ENCODE measurements at regions not wholly inside any gene's neighbourhood (a gene's known extent, or its start where the extent isn't known, plus 50 kb on each side); places are given as distances from the start of the nearest gene placed in this dataset.

- intact Hi-C loops (cut with DNase I), result no loop called here
- ATAC-seq, result no peak
- no peak for DNase-seq (ENCODE audit: low spot score)
These were observed 395.2 kb upstream of the ARGLU1 start for GRCh38 chr13:106963151-106963550.

- intact Hi-C loops (cut with DNase I), result no loop called here
These were observed 393.7 kb upstream of the ARGLU1 start for GRCh38 chr13:106961651-106962050.

GRCh38 chr13:106961216-106961615, 393.3 kb upstream of the ARGLU1 start:
- DNase-seq (ENCODE audit: low spot score), result no peak
- no peak for ATAC-seq
- intact Hi-C loops (cut with DNase I), result no loop called here

More at GRCh38 chr13:106961651-106962050, 393.7 kb upstream of the ARGLU1 start:
- no peak for ATAC-seq
- no peak for DNase-seq (ENCODE audit: low spot score)

- no peak for ATAC-seq
These were observed 390.7 kb upstream of the ARGLU1 start for GRCh38 chr13:106958621-106959048.

GRCh38 chr13:106942563-106942962, 374.6 kb upstream of the ARGLU1 start:
- no peak for ATAC-seq
- intact Hi-C loops (cut with DNase I), result no loop called here
- no peak for DNase-seq (ENCODE audit: low spot score)

More at GRCh38 chr13:106958621-106959048, 390.7 kb upstream of the ARGLU1 start:
- intact Hi-C loops (cut with DNase I), result no loop called here
- DNase-seq (ENCODE audit: low spot score), result no peak

- ATAC-seq (no peak), DNase-seq (ENCODE audit: low spot score) (no peak)
- intact Hi-C loops (cut with DNase I), result no loop called here
These were observed 373.8 kb upstream of the ARGLU1 start for GRCh38 chr13:106941779-106942178.

- ATAC-seq (no peak), DNase-seq (ENCODE audit: low spot score) (no peak)
- intact Hi-C loops (cut with DNase I), result no loop called here
These were observed 359.5 kb upstream of the ARGLU1 start for GRCh38 chr13:106927421-106927820.

GRCh38 chr13:106922384-106922783, 354.4 kb upstream of the ARGLU1 start:
- no peak for ATAC-seq
- no peak for DNase-seq (ENCODE audit: low spot score)
- intact Hi-C loops (cut with DNase I), result no loop called here

- DNase-seq (ENCODE audit: low spot score), result no peak
- intact Hi-C loops (cut with DNase I), result no loop called here
- ATAC-seq, result no peak
These were observed 351.7 kb upstream of the ARGLU1 start for GRCh38 chr13:106919638-106920037.

GRCh38 chr13:106919133-106919532, 351.2 kb upstream of the ARGLU1 start:
- intact Hi-C loops (cut with DNase I), result no loop called here
- no peak for DNase-seq (ENCODE audit: low spot score)
- ATAC-seq, result no peak

- no peak for DNase-seq (ENCODE audit: low spot score)
- intact Hi-C loops (cut with DNase I), result no loop called here
- ATAC-seq, result no peak
These were observed 350.6 kb upstream of the ARGLU1 start for GRCh38 chr13:106918557-106918860.

GRCh38 chr13:106917673-106918556, 350.0 kb upstream of the ARGLU1 start:
- intact Hi-C loops (cut with DNase I), result no loop called here

GRCh38 chr13:106917024-106917571, 349.2 kb upstream of the ARGLU1 start:
- DNase-seq (ENCODE audit: low spot score), result no peak
- peak; percentile 36 for ATAC-seq
- intact Hi-C loops (cut with DNase I), result no loop called here

More at GRCh38 chr13:106917673-106918556, 350.0 kb upstream of the ARGLU1 start:
- DNase-seq (ENCODE audit: low spot score) (peak; percentile 88), ATAC-seq (peak; percentile 96)

- no peak for DNase-seq (ENCODE audit: low spot score)
- intact Hi-C loops (cut with DNase I), result no loop called here
- peak; percentile 8 for ATAC-seq
These were observed 348.5 kb upstream of the ARGLU1 start for GRCh38 chr13:106916329-106916976.

GRCh38 chr13:106915146-106915545, 347.2 kb upstream of the ARGLU1 start:
- DNase-seq (ENCODE audit: low spot score) (no peak), ATAC-seq (no peak)
- intact Hi-C loops (cut with DNase I), result no loop called here

- intact Hi-C loops (cut with DNase I), result no loop called here
- no peak for ATAC-seq
These were observed 343.7 kb upstream of the ARGLU1 start for GRCh38 chr13:106911627-106912026.

GRCh38 chr13:106911020-106911419, 343.1 kb upstream of the ARGLU1 start:
- intact Hi-C loops (cut with DNase I), result no loop called here
- DNase-seq (ENCODE audit: low spot score), result no peak
- ATAC-seq, result no peak

More at GRCh38 chr13:106911627-106912026, 343.7 kb upstream of the ARGLU1 start:
- DNase-seq (ENCODE audit: low spot score), result no peak

GRCh38 chr13:106906426-106906996, 338.6 kb upstream of the ARGLU1 start:
- intact Hi-C loops (cut with DNase I), result loop anchor here (2.0 kb wide), 1 partner anchor 26 kb away; no protein-coding TSS in a partner anchor
- DNase-seq (ENCODE audit: low spot score), result no peak
- no peak for ATAC-seq

- ATAC-seq (peak; percentile 74), DNase-seq (ENCODE audit: low spot score) (no peak)
- intact Hi-C loops (cut with DNase I), result loop anchor here (2.0 kb wide), 1 partner anchor 25 kb away; no protein-coding TSS in a partner anchor
These were observed 337.6 kb upstream of the ARGLU1 start for GRCh38 chr13:106905380-106906162.
